Choroid plexus epithelial cell (primary cell): ENCODE measurements at regions not wholly inside any gene's neighbourhood (a gene's known extent, or its start where the extent isn't known, plus 50 kb on each side); places are given as distances from the start of the nearest gene placed in this dataset.

Experiments used
- DNase-seq: peaks from one replicate; pipeline ENCODE4 v3.0.0-alpha.2; 2010; ENCODE audit warnings: low read depth
- H3K4me3 ChIP-seq: 2 replicates; pipeline ENCODE4 v1.5.1; 2011; ENCODE audit warnings: low read depth, mild to moderate bottlenecking, control low read depth, low read length, moderate library complexity
- CTCF ChIP-seq: conservative IDR thresholded peaks from 2 replicates; pipeline ENCODE4 v1.5.1; 2011; ENCODE audit warnings: low read depth, mild to moderate bottlenecking, control low read depth, inconsistent platforms, low read length, moderate library complexity

DNA sequence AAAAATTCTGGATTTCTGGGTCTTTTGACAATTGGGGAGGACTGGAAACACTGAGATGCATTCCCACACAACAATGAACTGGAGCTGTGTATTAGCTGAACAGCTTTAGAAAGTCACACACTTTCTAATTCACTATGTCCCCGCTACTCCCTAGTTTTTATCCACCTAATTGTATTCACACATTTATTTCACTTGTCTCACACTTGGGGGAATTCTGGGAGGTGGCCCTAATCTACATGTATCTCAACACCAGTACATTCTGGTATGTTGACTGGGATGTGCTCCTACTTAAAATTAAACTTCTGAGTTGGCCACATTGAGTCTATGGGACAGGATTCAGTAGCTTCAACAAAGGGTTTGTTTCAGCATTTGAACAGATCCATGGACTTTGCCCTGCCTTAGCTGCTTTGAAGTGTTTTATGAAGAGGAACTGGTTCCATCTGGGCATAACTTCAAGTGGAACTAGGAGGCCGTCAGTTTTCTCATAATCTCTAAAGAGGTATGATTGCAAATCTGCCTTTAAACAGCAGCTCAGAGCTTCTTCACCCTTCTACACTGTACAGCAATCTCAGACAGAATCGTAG lies 106.5 kb upstream of the CMC1 start:
- TF ChIP-seq CTCF, result no peak
- no peak overlapping the region for H3K4me3 ChIP-seq
- DNase-seq, result no peak

GRCh38 chr3:28136607-28137216 lies 104.7 kb upstream of the CMC1 start:
- TF ChIP-seq CTCF, result no peak
- no peak for DNase-seq
- no peak overlapping the region for H3K4me3 ChIP-seq

- H3K4me3 ChIP-seq, result no peak overlapping the region
- TF ChIP-seq CTCF, result no peak
- peak; percentile 8 for DNase-seq
Observed at GRCh38 chr3:28138043-28138610, 103.3 kb upstream of the CMC1 start.

- TF ChIP-seq CTCF, result no peak
- peak; percentile 71 for DNase-seq
- no peak overlapping the region for H3K4me3 ChIP-seq
Observed at GRCh38 chr3:28139288-28139687, 102.1 kb upstream of the CMC1 start.

GRCh38 chr3:28139967-28140634 lies 101.3 kb upstream of the CMC1 start:
- no peak overlapping the region for H3K4me3 ChIP-seq
- DNase-seq, result peak; percentile 54
- TF ChIP-seq CTCF, result no peak

- no peak for TF ChIP-seq CTCF
- no peak for DNase-seq
- H3K4me3 ChIP-seq, result no peak overlapping the region
Observed at GRCh38 chr3:28140664-28141063, 100.8 kb upstream of the CMC1 start.
